ENCODE measurements at regions not wholly inside any gene's neighbourhood (a gene's known extent, or its start where the extent isn't known, plus 50 kb on each side); places are given as distances from the start of the nearest gene placed in this dataset.

GRCh38 chr15:46088486-46089445 is 453.9 kb downstream of the SQOR start:
- no peaks in the 10 kb centered on the region for H3K4me1 ChIP-seq (replicated peaks in 1 of 4; ENCODE audit: control insufficient read depth in 3 of 4, insufficient read depth in 4 of 4, low read length in 3 of 4)
- H4K91ac ChIP-seq (replicated peaks; ENCODE audit: insufficient read length, low read length): no peak overlapping the region
- H3K27me3 ChIP-seq (replicated peaks in 1 of 4; ENCODE audit: control insufficient read depth in 3 of 4, extremely low read depth in 1 of 4, insufficient read depth in 3 of 4, low read length in 3 of 4): no peaks in the 10 kb centered on the region
- H3K9me3 ChIP-seq (ENCODE audit: insufficient read depth in 2 of 2, low read depth in 1 of 2, low read length in 1 of 2): no peaks in the 10 kb centered on the region
- DNase-seq (ENCODE audit: low read depth in 1 of 2, low spot score in 2 of 2) (no peak), FAIRE-seq (no peak)
- H2BK5ac ChIP-seq (ENCODE audit: low read depth, low read length): no peak overlapping the region
- no peak overlapping the region for H3K9ac ChIP-seq (replicated peaks in 1 of 4; ENCODE audit: extremely low read depth in 1 of 4, low read depth in 3 of 4, low read length in 3 of 4)
- no peaks in the 10 kb centered on the region for H3K23me2 ChIP-seq (ENCODE audit: low read depth, low read length)
- no peak overlapping the region for H2BK12ac ChIP-seq (ENCODE audit: low read depth, low read length)
- ChIA-PET CTCF (ENCODE audit: partially characterized antibody) (interaction anchor here (0.7 to 3.3 kb wide), 4 partner anchors 67 to 385 kb away, joined by 3 to 14 read pairs (median 4); no protein-coding TSS in a partner anchor), POLR2A (ENCODE audit: partially characterized antibody) (interaction anchor here (0.6 kb wide), 1 partner anchor 1096 kb away, joined by 3 read pairs; no protein-coding TSS in a partner anchor)
- no peak overlapping the region for H2AK5ac ChIP-seq (ENCODE audit: low read depth, low read length)
- H3K79me1 ChIP-seq (ENCODE audit: low read depth, low read length): no peaks in the 10 kb centered on the region
- no peaks in the 10 kb centered on the region for H4K20me1 ChIP-seq (replicated peaks in 1 of 2; ENCODE audit: control insufficient read depth in 1 of 2, insufficient read depth in 2 of 2, low read length in 2 of 2)
- no peak overlapping the region for H3K18ac ChIP-seq (ENCODE audit: extremely low read depth, low read length)
- H3K79me2 ChIP-seq (ENCODE audit: control insufficient read depth in 1 of 2, insufficient read depth in 2 of 2, low read length in 2 of 2): no peaks in the 10 kb centered on the region
- no peak overlapping the region for H4K8ac ChIP-seq (ENCODE audit: extremely low read depth, insufficient read depth, low read length)
- H3K27ac ChIP-seq (ENCODE audit: low read depth, low read length): no peak overlapping the region
- H3K14ac ChIP-seq (ENCODE audit: insufficient read length): no peak overlapping the region
- H3K4ac ChIP-seq (replicated peaks; ENCODE audit: insufficient read length, low read depth, low read length): no peak overlapping the region
- no peak overlapping the region for H3K56ac ChIP-seq (replicated peaks; ENCODE audit: insufficient read length, low read depth, low read length)
- H2BK120ac ChIP-seq (replicated peaks; ENCODE audit: low read depth, low read length): no peak overlapping the region
- H3K23ac ChIP-seq (ENCODE audit: insufficient read length): no peak overlapping the region
- H2AFZ ChIP-seq (ENCODE audit: low read length): no peak overlapping the region
- H2BK15ac ChIP-seq (ENCODE audit: low read length): no peak overlapping the region
- no peak overlapping the region for H3K4me2 ChIP-seq (ENCODE audit: insufficient read depth in 1 of 2, low read depth in 2 of 2, low read length in 2 of 2)
- WGBS, 2 experiments (ENCODE audit: extremely low coverage in 1 of 2, insufficient coverage in 1 of 2, insufficient read length in 1 of 2, insufficient replicate concordance in 2 of 2, low coverage in 1 of 2, low lambda C conversion rate in 2 of 2, missing lambda C conversion rate in 1 of 2): 97% methylated on average over 3 of the region's 3 CpGs; no CpG with 5 or more reads in 1 of the 2 experiments
- no peak overlapping the region for H3K4me3 ChIP-seq (ENCODE audit: extremely low read depth in 1 of 4, insufficient read depth in 2 of 4, low read depth in 3 of 4, low read length in 4 of 4)
- no peak overlapping the region for H2BK20ac ChIP-seq (ENCODE audit: low read length)
- no peak overlapping the region for H4K5ac ChIP-seq (ENCODE audit: insufficient read length, low read depth, low read length)
- H3K36me3 ChIP-seq (ENCODE audit: control insufficient read depth in 2 of 4, insufficient read depth in 4 of 4, low read length in 3 of 4): no peaks in the 10 kb centered on the region
- no peak for TF ChIP-seq BCL11A (IDR thresholded peaks at IDR 0.05; ENCODE audit: low read depth in 2 of 2, low read length in 2 of 2)
- no peak for TF ChIP-seq ATF2 (IDR thresholded peaks at IDR 0.05; ENCODE audit: low read length)
- TF ChIP-seq BRCA1 (IDR thresholded peaks at IDR 0.05; ENCODE audit: low read depth, low read length): no peak
- no peak for TF ChIP-seq BACH1 (IDR thresholded peaks at IDR 0.05; ENCODE audit: low read length)
- no peak for TF ChIP-seq POLR2AphosphoS5 (IDR thresholded peaks at IDR 0.05; ENCODE audit: low read depth, low read length)
- no peak for TF ChIP-seq CBX5 (IDR thresholded peaks at IDR 0.05; ENCODE audit: low read depth, low read length)
- TF ChIP-seq KDM1A (IDR thresholded peaks at IDR 0.05; ENCODE audit: borderline replicate concordance, low read length): no peak
- TF ChIP-seq EP300 (IDR thresholded peaks at IDR 0.05; ENCODE audit: borderline replicate concordance in 1 of 2, low read depth in 2 of 2, low read length in 2 of 2): no peak
- TF ChIP-seq KDM5A (IDR thresholded peaks at IDR 0.05; ENCODE audit: low read length): no peak

Data from H1 (cell line).